GM23248 (cell line): ENCODE measurements at regions not wholly inside any gene's neighbourhood (a gene's known extent, or its start where the extent isn't known, plus 50 kb on each side); places are given as distances from the start of the nearest gene placed in this dataset.
"Not testable (repeated sequence)": the region's sequence is repeated elsewhere in the genome, so short reads cannot be mapped to it uniquely, and the experiment has no call there.

ENCODE experiments used
- DNase-seq: peaks from one replicate; pipeline ENCODE4 v3.0.0-alpha.2; 2015
- H2AFZ ChIP-seq: fragments of 200-600 bp; sonication (generic); 2 replicates; pipeline ENCODE4 v1.6.1; 2016; ENCODE audit warnings: antibody characterized with exemption
- H3F3A ChIP-seq: fragments of 200-600 bp; sonication (generic); 2 replicates; pipeline ENCODE4 v1.6.1; 2016; ENCODE audit warnings: mild to moderate bottlenecking, antibody characterized with exemption, mixed run types; ENCODE audit not compliant: insufficient read depth
- H3K27ac ChIP-seq: fragments of 200-600 bp; sonication (generic); 2 replicates; pipeline ENCODE4 v1.5.1; 2016; ENCODE audit warnings: mild to moderate bottlenecking
- H3K27me3 ChIP-seq: fragments of 200-600 bp; sonication (generic); replicated peaks from 2 replicates; pipeline ENCODE4 v1.6.1; 2016; ENCODE audit warnings: mild to moderate bottlenecking; ENCODE audit not compliant: insufficient read depth
- H3K36me3 ChIP-seq: fragments of 200-600 bp; sonication (generic); 2 replicates; pipeline ENCODE4 v1.6.1; 2016; ENCODE audit warnings: low read depth, mild to moderate bottlenecking
- H3K4me1 ChIP-seq: fragments of 200-600 bp; sonication (generic); 2 replicates; pipeline ENCODE4 v1.6.1; 2016; ENCODE audit warnings: mild to moderate bottlenecking; ENCODE audit not compliant: insufficient read depth
- H3K4me2 ChIP-seq: fragments of 200-600 bp; sonication (generic); one replicate; pipeline ENCODE4 v1.6.1; 2016; ENCODE audit warnings: mild to moderate bottlenecking; ENCODE audit not compliant: unreplicated experiment
- H3K4me3 ChIP-seq: fragments of 200-600 bp; sonication (generic); 2 replicates; pipeline ENCODE4 v1.5.1; 2016; ENCODE audit warnings: mild to moderate bottlenecking
- H3K79me2 ChIP-seq: fragments of 200-600 bp; sonication (generic); 2 replicates; pipeline ENCODE4 v1.6.1; 2016; ENCODE audit warnings: mild to moderate bottlenecking; ENCODE audit not compliant: insufficient read depth
- H3K9ac ChIP-seq: fragments of 200-600 bp; sonication (generic); 2 replicates; pipeline ENCODE4 v1.6.1; 2016; ENCODE audit warnings: mild to moderate bottlenecking
- H3K9me2 ChIP-seq: fragments of 200-600 bp; sonication (generic); 2 replicates; pipeline ENCODE4 v1.6.1; 2016; ENCODE audit warnings: mixed run types, mild to moderate bottlenecking, moderate library complexity; ENCODE audit not compliant: insufficient read depth
- H3K9me3 ChIP-seq: fragments of 200-600 bp; sonication (generic); one replicate; pipeline ENCODE4 v1.6.1; 2017; ENCODE audit warnings: low read depth
- H4K20me1 ChIP-seq: fragments of 200-600 bp; sonication (generic); 2 replicates; pipeline ENCODE4 v1.6.0; 2016; ENCODE audit not compliant: insufficient read depth
- EZH2 ChIP-seq: fragments of 200-600 bp; sonication (generic); IDR thresholded peaks from 2 replicates; pipeline ENCODE4 v1.6.1; 2018; ENCODE audit warnings: antibody characterized with exemption, mild to moderate bottlenecking; ENCODE audit not compliant: insufficient read depth, poor library complexity, severe bottlenecking
- EZH2phosphoT487 ChIP-seq: fragments of 200-600 bp; sonication (generic); IDR thresholded peaks from 2 replicates; pipeline ENCODE4 v1.6.1; 2018; ENCODE audit warnings: antibody characterized with exemption, moderate library complexity, mild to moderate bottlenecking, low read depth; ENCODE audit not compliant: insufficient read depth
- WGBS, 2 experiments: methylation state at CpG; one replicate each; pipeline ENCODE4 v1.1.6; 2015 to 2017; ENCODE audit warnings: low lambda C conversion rate in 2 of 2, low coverage in 1 of 2; ENCODE audit errors: missing lambda C conversion rate in 2 of 2; 5-methylcytosine and 5-hydroxymethylcytosine counted together
- in situ Hi-C: fragments of 300-500 bp; cut with MboI; formaldehyde crosslinking; loops from 2 replicates; pipeline ENCODE4 v1.15.0; 2020

GRCh38 chr10:105579112-105579511 is 938.0 kb downstream of the SORCS3 start:
- Histone ChIP-seq H3K36me3 (no peaks in the 10 kb centered on the region), H3K79me2 (no peaks in the 10 kb centered on the region), H3K27me3 (no peaks in the 10 kb centered on the region), H3F3A (no peaks in the 10 kb centered on the region), H3K4me2 (no peak overlapping the region), H2AFZ (no peak overlapping the region), H3K4me3 (no peak overlapping the region), H3K9me2 (no peaks in the 10 kb centered on the region), H3K9me3 (no peaks in the 10 kb centered on the region), H3K9ac (no peak overlapping the region), H3K4me1 (no peaks in the 10 kb centered on the region), H3K27ac (no peak overlapping the region), H4K20me1 (no peaks in the 10 kb centered on the region)
- in situ Hi-C loops = no loop called here
- WGBS, 2 experiments = 44 to 61% methylated on average over 5 of the region's 5 CpGs
- TF ChIP-seq EZH2 (no peak), EZH2phosphoT487 (no peak)
- no peak for DNase-seq

- Histone ChIP-seq H3K9ac (no peak overlapping the region), H3K27me3 (no peaks in the 10 kb centered on the region), H4K20me1 (no peaks in the 10 kb centered on the region), H3K9me2 (no peaks in the 10 kb centered on the region), H3K4me2 (no peak overlapping the region), H3K36me3 (no peaks in the 10 kb centered on the region), H3F3A (no peaks in the 10 kb centered on the region), H3K27ac (no peak overlapping the region), H2AFZ (no peak overlapping the region), H3K4me3 (no peak overlapping the region), H3K79me2 (no peaks in the 10 kb centered on the region), H3K9me3 (no peaks in the 10 kb centered on the region), H3K4me1 (no peaks in the 10 kb centered on the region)
- WGBS, 2 experiments = 28 to 29% methylated on average over 4 of the region's 4 CpGs
- in situ Hi-C loops = no loop called here
- no peak for DNase-seq
- TF ChIP-seq EZH2phosphoT487 (no peak), EZH2 (no peak)
These were observed 936.9 kb downstream of the SORCS3 start for GRCh38 chr10:105577865-105578607.

- no peak for DNase-seq
- Histone ChIP-seq H3K4me2 (no peak overlapping the region), H3K4me3 (no peak overlapping the region), H3K9ac (no peak overlapping the region), H4K20me1 (no peaks in the 10 kb centered on the region), H3K79me2 (no peaks in the 10 kb centered on the region), H3K9me2 (no peaks in the 10 kb centered on the region), H3K4me1 (no peaks in the 10 kb centered on the region), H3K27ac (no peak overlapping the region), H3K9me3 (no peaks in the 10 kb centered on the region), H2AFZ (no peak overlapping the region), H3F3A (no peaks in the 10 kb centered on the region), H3K36me3 (no peaks in the 10 kb centered on the region), H3K27me3 (no peaks in the 10 kb centered on the region)
- 3 to 9% methylated on average over 4 of the region's 4 CpGs for WGBS, 2 experiments
- in situ Hi-C loops = no loop called here
- TF ChIP-seq EZH2 (no peak), EZH2phosphoT487 (no peak)
These were observed 918.4 kb downstream of the SORCS3 start for GRCh38 chr10:105559333-105560097.

GRCh38 chr10:105550453-105550852 is 909.4 kb downstream of the SORCS3 start:
- H3K79me2 ChIP-seq, H3K36me3 ChIP-seq, H3K4me3 ChIP-seq, H3K4me1 ChIP-seq, DNase-seq, H3K9me2 ChIP-seq, H3K9ac ChIP-seq, H3K9me3 ChIP-seq, H2AFZ ChIP-seq, H3K27ac ChIP-seq, in situ Hi-C loops, H4K20me1 ChIP-seq, H3K27me3 ChIP-seq, H3K4me2 ChIP-seq, H3F3A ChIP-seq: not testable (repeated sequence)
- 56 to 58% methylated on average over 12 to 13 of the region's 13 CpGs for whole genome bisulfite sequencing, 2 experiments
